Suprapubic skin (tissue), 3 donors: ENCODE measurements at regions not wholly inside any gene's neighbourhood (a gene's known extent, or its start where the extent isn't known, plus 50 kb on each side); places are given as distances from the start of the nearest gene placed in this dataset.

Experiments used
- CTCF ChIP-seq, 2 donors: fragments of 200-600 bp in 1 of 2; fragments of 450-650 bp in 1 of 2; sonication (generic) in 1 of 2; IDR thresholded peaks; one replicate each; pipeline ENCODE4 v1.5.1; 2016 to 2019; ENCODE audit warnings: antibody characterized with exemption in 2 of 2, mild to moderate bottlenecking in 1 of 2, moderate library complexity in 1 of 2
- EP300 ChIP-seq: sonication (generic); formaldehyde crosslinking; IDR thresholded peaks from one replicate; pipeline ENCODE4 v1.6.1; 2017; ENCODE audit warnings: antibody characterized with exemption
- POLR2A ChIP-seq, 2 donors: fragments of 450-650 bp; IDR thresholded peaks; one replicate each; pipeline ENCODE4 v1.6.1; 2017; ENCODE audit warnings: antibody characterized with exemption in 2 of 2, mild to moderate bottlenecking in 2 of 2, moderate library complexity in 2 of 2

- TF ChIP-seq CTCF (IDR thresholded peaks at IDR 0.05), result no peak
- no peak for TF ChIP-seq EP300
- TF ChIP-seq POLR2A (IDR thresholded peaks at IDR 0.05), result no peak
Observed at GRCh38 chr7:24361001-24361400, 77.0 kb downstream of the NPY start.
